PC-3 (cell line): ENCODE measurements at regions not wholly inside any gene's neighbourhood (a gene's known extent, or its start where the extent isn't known, plus 50 kb on each side); places are given as distances from the start of the nearest gene placed in this dataset.

Source experiments
- EZH2 ChIP-seq: fragments of 300-600 bp; sonication (generic); IDR thresholded peaks from one replicate; pipeline ENCODE4 v1.6.1; 2017; ENCODE audit warnings: antibody characterized with exemption, mild to moderate bottlenecking, low read length; ENCODE audit not compliant: unreplicated experiment
- EZH2phosphoT487 ChIP-seq: fragments of 300-600 bp; sonication (generic); IDR thresholded peaks from 2 replicates; pipeline ENCODE4 v1.6.1; 2018; ENCODE audit warnings: mild to moderate bottlenecking, antibody characterized with exemption, low read length, borderline replicate concordance
- TF ChIP-seq, protein P1 (sequence below): fragments of 300-600 bp; sonication (generic); conservative IDR thresholded peaks from 2 replicates; pipeline ENCODE4 v1.5.1; 2017; ENCODE audit warnings: antibody characterized with exemption, low read depth, mild to moderate bottlenecking, low read length

DNA sequence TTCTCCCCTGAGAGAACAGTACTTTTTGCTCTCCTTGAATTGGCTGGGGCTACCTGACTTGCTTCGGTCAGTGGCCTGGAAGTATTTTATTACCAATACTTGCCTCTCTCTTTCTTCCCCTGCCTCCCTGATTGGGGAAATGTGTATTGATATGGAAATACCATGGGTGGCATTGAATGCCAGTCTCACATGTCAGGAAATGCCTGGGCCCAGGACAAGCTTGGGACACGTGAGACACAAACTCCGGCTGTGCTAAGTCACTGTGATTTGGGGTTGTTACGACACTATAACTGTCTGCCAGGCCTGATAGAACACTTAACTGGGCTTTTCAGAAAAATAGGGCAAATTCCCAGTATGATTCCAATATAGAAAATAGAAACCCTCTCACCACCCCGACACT, 238.3 kb downstream of the GADD45G start:
- TF ChIP-seq, protein P1, sequence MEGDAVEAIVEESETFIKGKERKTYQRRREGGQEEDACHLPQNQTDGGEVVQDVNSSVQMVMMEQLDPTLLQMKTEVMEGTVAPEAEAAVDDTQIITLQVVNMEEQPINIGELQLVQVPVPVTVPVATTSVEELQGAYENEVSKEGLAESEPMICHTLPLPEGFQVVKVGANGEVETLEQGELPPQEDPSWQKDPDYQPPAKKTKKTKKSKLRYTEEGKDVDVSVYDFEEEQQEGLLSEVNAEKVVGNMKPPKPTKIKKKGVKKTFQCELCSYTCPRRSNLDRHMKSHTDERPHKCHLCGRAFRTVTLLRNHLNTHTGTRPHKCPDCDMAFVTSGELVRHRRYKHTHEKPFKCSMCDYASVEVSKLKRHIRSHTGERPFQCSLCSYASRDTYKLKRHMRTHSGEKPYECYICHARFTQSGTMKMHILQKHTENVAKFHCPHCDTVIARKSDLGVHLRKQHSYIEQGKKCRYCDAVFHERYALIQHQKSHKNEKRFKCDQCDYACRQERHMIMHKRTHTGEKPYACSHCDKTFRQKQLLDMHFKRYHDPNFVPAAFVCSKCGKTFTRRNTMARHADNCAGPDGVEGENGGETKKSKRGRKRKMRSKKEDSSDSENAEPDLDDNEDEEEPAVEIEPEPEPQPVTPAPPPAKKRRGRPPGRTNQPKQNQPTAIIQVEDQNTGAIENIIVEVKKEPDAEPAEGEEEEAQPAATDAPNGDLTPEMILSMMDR = no peak
- TF ChIP-seq EZH2 (no peak), EZH2phosphoT487 (no peak)
